ENCODE measurements at regions not wholly inside any gene's neighbourhood (a gene's known extent, or its start where the extent isn't known, plus 50 kb on each side); places are given as distances from the start of the nearest gene placed in this dataset.

- TF ChIP-seq ZBTB21 (CRISPR knock-in tag; IDR thresholded peaks at IDR 0.05; ENCODE audit: borderline replicate concordance) (no peak), CTCF (IDR thresholded peaks at IDR 0.05) (no peak), ZNF512 (CRISPR knock-in tag; IDR thresholded peaks at IDR 0.05; ENCODE audit: borderline replicate concordance) (no peak), SP1 (CRISPR knock-in tag; conservative IDR thresholded peaks at IDR 0.05) (no peak)
These were observed 254.6 kb upstream of the ATP5MC3 start for GRCh38 chr2:175436076-175436475.
